SHP77 treated with DMSO at 0.1 percent for 48 hours (cell line): ENCODE measurements at regions not wholly inside any gene's neighbourhood (a gene's known extent, or its start where the extent isn't known, plus 50 kb on each side); places are given as distances from the start of the nearest gene placed in this dataset.
"Not testable (repeated sequence)": the region's sequence is repeated elsewhere in the genome, so short reads cannot be mapped to it uniquely, and the experiment has no call there.

Experiments
- DNase-seq: peaks from one replicate; lab custom pipeline; 2025; lab: John Stamatoyannopoulos, UW

- DNase-seq = no peak
Measured at GRCh38 chr4:31016322-31017061, 296.3 kb downstream of the PCDH7 start.

GRCh38 chr4:31020363-31020762 lies 300.2 kb downstream of the PCDH7 start:
- DNase-seq = no peak

DNA sequence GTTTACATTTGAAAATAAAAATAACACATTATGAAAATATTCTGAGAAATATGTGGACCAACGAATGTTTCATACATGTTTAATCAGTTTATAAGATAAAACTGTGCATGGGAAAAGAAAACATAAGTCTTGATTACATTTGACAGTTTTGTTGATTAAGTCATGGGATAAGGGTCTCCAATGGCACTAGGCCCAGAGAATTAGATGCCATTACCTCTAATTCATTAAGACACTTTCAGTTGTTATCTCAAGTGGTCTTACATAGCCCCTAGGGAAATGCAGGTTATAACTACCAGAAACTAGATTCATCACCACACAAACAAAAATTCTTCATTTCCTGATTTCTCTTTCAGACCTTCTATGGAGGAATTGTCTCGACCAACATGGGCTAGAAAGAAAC lies 300.8 kb downstream of the PCDH7 start:
- DNase-seq = no peak

- DNase-seq = no peak
Measured at GRCh38 chr4:31022702-31023101, 302.5 kb downstream of the PCDH7 start.

DNA sequence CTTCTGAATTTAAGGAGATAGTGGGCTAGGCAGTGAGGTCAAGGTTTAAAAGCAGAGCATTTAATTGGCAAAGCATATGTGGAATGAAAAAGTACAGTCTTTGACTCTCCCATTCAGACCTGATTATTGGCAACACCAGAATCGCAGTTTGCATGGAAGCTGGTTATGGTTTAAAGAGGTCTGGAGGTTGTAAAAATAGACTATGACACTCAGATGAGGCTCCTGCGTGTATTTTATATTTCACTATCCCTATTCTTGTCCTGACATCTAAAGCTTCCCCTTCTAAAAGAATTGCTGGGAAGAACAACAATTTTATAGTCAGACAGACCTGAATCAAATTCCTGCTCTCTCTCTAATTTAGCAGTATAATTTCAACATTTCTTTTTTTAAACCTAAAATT lies 302.9 kb downstream of the PCDH7 start:
- DNase-seq = no peak

DNA sequence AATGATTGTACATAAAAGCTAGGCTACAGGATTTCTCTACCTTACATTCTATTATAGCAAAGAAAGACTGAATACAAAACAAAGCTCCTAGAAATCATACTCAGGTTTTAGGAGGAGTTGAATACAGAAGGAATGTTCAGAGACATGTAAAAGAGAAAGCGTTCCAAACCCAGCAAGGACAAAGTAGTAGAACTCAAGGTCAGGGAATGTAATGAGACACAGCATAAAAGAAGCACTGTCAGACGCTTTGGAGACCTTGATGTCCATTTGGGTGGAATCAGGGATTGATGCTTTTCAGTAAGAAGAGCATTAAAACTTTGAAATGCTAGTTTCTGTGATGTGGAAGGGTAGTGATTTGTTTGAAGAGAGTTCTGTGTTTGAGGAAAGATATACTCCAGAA lies 303.6 kb downstream of the PCDH7 start:
- no peak for DNase-seq

GRCh38 chr4:31024781-31025180 lies 304.6 kb downstream of the PCDH7 start:
- not testable (repeated sequence) for DNase-seq

GRCh38 chr4:31026256-31026655 lies 306.1 kb downstream of the PCDH7 start:
- DNase-seq = no peak

DNA sequence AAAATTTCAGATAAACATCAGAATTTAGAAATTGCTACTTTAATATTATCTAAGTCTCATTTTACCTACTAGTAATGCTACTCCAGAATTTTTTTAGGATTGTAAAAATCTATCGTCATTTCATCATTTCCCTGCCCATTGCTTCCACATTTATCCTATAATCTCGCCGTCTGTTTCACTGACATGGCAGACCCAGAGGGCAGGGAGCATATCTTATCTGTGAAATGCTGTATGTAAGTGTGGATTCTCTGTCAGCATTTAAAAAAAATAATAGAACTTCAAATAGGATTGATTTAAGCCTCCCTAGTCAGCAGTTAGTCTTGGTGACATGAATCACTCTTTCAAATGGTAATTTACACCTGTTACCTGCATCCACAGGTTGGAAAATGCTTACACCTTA lies 314.4 kb downstream of the PCDH7 start:
- no peak for DNase-seq

GRCh38 chr4:31035761-31036160 lies 315.6 kb downstream of the PCDH7 start:
- DNase-seq = no peak

- DNase-seq = no peak
Measured at GRCh38 chr4:31037703-31038102, 317.5 kb downstream of the PCDH7 start.

- no peak for DNase-seq
Measured at GRCh38 chr4:31039382-31039781, 319.2 kb downstream of the PCDH7 start.

GRCh38 chr4:31040106-31040505 lies 319.9 kb downstream of the PCDH7 start:
- no peak for DNase-seq

GRCh38 chr4:31041385-31041784 lies 321.2 kb downstream of the PCDH7 start:
- DNase-seq = no peak

DNA sequence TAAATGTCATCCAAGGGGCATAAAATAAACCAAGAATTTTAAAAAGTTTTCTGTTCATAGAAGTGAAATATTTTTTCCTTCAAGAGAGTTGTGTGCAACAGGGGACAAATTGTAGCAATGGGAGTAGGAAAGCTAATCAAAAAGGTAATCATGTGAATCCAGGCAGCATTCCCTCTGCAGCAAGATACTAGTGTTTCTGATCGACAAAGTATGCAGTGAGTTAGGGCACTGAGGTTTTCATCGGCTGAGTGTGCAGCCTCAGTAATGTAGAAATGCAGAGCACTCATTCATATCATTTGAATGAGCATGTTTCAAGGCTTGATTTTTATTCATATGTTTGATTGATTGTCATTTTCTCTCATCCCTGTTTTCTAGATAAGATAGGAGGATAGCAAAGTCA lies 321.7 kb downstream of the PCDH7 start:
- no peak for DNase-seq

- DNase-seq = no peak
Measured at GRCh38 chr4:31043382-31044062, 323.4 kb downstream of the PCDH7 start.

DNA sequence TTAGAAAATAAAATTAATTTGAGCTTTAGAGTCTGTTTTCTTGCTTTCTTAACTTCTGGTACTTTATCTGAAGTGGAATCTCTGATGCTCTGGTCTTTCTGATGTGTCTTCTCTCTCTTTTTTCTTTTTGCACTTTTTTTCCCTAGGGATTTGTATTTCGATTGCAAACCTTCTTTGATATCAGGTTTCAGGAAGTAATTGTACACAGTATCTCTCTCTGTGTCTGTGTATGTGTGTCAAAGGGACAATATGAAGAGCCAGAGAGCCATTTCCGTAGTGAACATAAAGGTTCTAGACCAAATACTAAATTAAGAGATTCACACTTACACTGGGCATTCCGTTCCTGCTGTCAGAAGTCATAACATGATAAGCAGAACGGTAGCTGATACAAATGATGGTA lies 325.0 kb downstream of the PCDH7 start:
- DNase-seq = no peak

DNA sequence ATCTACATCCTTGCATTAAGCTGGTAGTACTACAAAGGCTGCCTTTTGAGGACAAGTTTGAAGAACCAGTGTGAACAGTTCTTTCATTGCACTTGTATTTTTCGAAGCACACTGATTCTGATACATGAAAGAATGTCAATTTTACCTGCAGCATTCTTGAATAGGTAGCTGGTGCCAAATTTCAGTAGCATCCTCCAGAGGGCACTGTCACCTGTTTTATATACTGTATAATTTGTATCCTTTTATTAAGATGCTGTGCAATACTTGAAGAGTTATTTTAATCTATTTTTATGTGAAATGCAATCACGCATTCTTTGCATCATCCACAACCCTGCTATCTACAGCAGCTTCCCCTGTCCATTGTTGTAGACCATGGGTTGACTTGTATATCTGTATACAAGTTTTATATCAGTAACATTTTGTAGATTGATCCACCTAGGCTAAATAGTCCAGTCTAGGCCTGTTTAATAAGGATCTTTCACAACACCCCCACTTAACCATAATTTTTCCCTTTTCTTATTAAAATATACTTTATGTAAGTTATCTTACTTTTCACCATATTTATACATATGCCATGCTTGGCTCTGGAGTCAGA lies 325.7 kb downstream of the PCDH7 start:
- DNase-seq = no peak

DNA sequence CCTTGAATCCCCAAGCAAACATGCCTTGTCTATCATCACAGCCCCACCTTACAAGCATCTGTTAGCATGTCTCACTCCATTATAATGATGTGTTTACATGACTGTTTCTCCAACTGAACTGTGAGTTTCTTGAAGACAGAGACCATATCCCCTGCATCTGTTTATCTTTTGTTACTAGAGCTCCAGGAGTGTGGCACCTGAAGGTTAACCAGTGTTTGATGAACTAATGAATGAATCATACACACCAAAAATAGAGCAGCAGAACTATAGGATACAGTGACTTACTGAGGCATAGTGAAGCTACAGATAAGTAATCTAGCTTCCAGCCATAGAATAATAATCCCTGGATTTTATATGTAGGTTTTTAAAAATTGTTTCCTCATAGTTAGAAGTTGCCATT lies 331.0 kb downstream of the PCDH7 start:
- DNase-seq = no peak

DNA sequence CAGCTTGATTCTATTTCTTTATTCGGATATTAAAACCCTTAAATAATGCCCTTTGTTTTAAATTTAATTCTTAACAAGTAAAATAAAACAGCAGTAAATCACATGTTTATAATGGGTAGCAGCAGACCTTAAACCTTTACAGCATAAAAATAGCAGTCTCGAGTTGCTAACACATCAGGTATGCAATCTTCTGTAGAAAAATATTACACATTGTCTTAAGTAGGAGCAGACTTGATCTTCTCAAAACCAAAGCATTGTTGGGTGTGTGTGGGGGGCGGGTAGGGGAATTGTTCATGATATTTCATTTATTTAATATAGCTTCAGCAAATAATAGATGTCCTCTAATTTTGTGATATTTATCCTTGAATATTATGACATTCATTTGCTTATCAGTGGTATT lies 331.4 kb downstream of the PCDH7 start:
- DNase-seq = no peak

DNA sequence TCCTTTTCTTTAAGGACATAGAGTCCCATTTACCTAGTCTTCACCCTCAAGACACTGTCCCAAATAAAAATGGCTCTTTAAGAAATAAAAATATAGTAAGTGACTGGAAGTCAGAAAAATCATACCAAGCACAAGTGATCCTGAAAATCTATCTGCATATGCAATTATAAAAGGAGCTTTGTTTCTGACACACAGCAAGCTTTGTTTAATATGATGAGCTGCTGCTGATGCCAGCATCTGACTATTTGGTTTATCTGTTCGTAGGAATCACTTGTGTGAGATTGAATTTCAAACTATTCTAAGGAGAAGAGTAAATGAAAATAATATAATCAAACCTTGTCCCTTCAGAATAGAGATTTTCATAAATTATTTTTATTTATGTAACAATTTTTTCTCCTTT lies 332.4 kb downstream of the PCDH7 start:
- DNase-seq = no peak

GRCh38 chr4:31053451-31053850 lies 333.3 kb downstream of the PCDH7 start:
- DNase-seq = no peak

DNA sequence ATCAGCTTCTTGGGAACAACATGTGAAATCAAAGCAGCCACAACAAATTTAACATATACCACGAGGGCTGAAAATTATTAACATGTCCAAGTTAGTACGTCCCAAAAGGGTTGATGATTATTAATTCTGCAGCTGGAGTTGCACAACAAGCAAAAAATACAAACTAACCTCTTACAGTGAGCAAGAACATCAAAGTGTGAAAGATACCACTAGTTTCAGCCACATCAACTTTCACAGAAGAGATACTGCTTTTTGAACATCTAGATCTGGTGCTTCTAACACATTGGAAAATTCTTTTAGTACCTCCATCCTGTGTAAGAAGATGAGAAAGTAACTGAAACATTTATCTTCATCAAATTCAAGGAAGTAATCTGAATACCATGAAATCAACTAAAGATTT lies 334.1 kb downstream of the PCDH7 start:
- DNase-seq = no peak

DNA sequence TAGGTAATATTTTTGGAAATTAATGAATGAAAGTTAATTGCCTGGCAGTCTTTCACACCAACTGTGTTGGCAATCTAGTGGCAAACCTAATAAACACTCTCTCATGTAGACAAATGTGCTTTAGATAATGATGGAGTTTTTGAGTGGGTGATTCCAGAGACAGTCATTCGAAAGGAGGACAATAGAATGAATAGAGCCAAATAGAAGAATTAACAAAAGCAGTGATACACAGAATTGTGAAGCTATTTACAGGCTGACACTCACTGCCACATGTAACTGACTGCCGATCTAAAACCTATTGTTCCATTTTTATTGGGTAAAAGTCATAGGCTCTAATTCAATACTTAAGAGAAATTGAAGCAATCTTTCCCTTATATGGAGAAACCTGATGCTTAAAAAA lies 338.5 kb downstream of the PCDH7 start:
- no peak for DNase-seq
